Upper lobe of left lung (tissue), 4 donors: ENCODE measurements at regions not wholly inside any gene's neighbourhood (a gene's known extent, or its start where the extent isn't known, plus 50 kb on each side); places are given as distances from the start of the nearest gene placed in this dataset.

Experiments
- CTCF ChIP-seq, 6 experiments: fragments of 450-650 bp in 4 of 6; fragments of 200-600 bp in 2 of 6; sonication (generic) in 2 of 6; IDR thresholded peaks; one replicate each; pipeline ENCODE4 v1.5.1; 2016 to 2019; ENCODE audit warnings: antibody characterized with exemption in 6 of 6
- EP300 ChIP-seq, 4 donors: sonication (generic); formaldehyde crosslinking; IDR thresholded peaks; one replicate each; pipeline ENCODE4 v1.5.1; 2017; ENCODE audit warnings: antibody characterized with exemption in 4 of 4, control low read depth in 2 of 4
- POLR2A ChIP-seq, 4 donors: fragments of 450-650 bp; IDR thresholded peaks; one replicate each; pipeline ENCODE4 v1.5.1; 2016 to 2017; ENCODE audit warnings: antibody characterized with exemption in 4 of 4, mild to moderate bottlenecking in 2 of 4

- TF ChIP-seq CTCF (IDR thresholded peaks at IDR 0.05) (no peak), EP300 (IDR thresholded peaks at IDR 0.05) (no peak), POLR2A (IDR thresholded peaks at IDR 0.05) (no peak)
These were observed 175.9 kb upstream of the PGR start for GRCh38 chr11:101305496-101305895.
